H9 (cell line): ENCODE measurements at regions not wholly inside any gene's neighbourhood (a gene's known extent, or its start where the extent isn't known, plus 50 kb on each side); places are given as distances from the start of the nearest gene placed in this dataset.

ENCODE experiments used
- DNase-seq: peaks from one replicate; pipeline ENCODE4 v3.0.0-alpha.2; 2017
- H2AFZ ChIP-seq: one replicate; pipeline ENCODE4 v1.6.1; 2013; ENCODE audit warnings: mild to moderate bottlenecking, low read length, control low read depth, moderate library complexity
- H2AK5ac ChIP-seq: 2 replicates; pipeline ENCODE4 v1.6.1; 2013; ENCODE audit warnings: low read length, control low read depth, mixed read lengths; ENCODE audit not compliant: insufficient read length
- H2BK120ac ChIP-seq: one replicate; pipeline ENCODE4 v1.6.1; 2013; ENCODE audit warnings: low read depth, mild to moderate bottlenecking, low read length, control low read depth, inconsistent platforms; ENCODE audit not compliant: poor library complexity, severe bottlenecking
- H2BK12ac ChIP-seq: 2 replicates; pipeline ENCODE4 v1.6.1; 2013; ENCODE audit warnings: low read length, control low read depth, mixed read lengths, low read depth; ENCODE audit not compliant: insufficient read length
- H2BK15ac ChIP-seq: 2 replicates; pipeline ENCODE4 v1.6.1; 2013; ENCODE audit warnings: low read depth, low read length, control low read depth
- H2BK20ac ChIP-seq: one replicate; pipeline ENCODE4 v1.6.1; 2013; ENCODE audit warnings: low read depth, mild to moderate bottlenecking, low read length, control low read depth, inconsistent platforms; ENCODE audit not compliant: poor library complexity, severe bottlenecking
- H2BK5ac ChIP-seq: 2 replicates; pipeline ENCODE4 v1.6.1; 2013; ENCODE audit warnings: low read length, control low read depth, mixed read lengths; ENCODE audit not compliant: insufficient read length
- H3K14ac ChIP-seq: 2 replicates; pipeline ENCODE4 v1.6.1; 2013; ENCODE audit warnings: low read length, control low read depth; ENCODE audit not compliant: insufficient read depth
- H3K18ac ChIP-seq: 2 replicates; pipeline ENCODE4 v1.6.1; 2013; ENCODE audit warnings: low read depth, mild to moderate bottlenecking, mixed read lengths, low read length, control low read depth; ENCODE audit not compliant: insufficient read length
- H3K23ac ChIP-seq: 2 replicates; pipeline ENCODE4 v1.6.1; 2013; ENCODE audit warnings: low read length, control low read depth, mixed read lengths, low read depth; ENCODE audit not compliant: insufficient read length
- H3K23me2 ChIP-seq: 2 replicates; pipeline ENCODE4 v1.6.1; 2013; ENCODE audit warnings: low read depth, mild to moderate bottlenecking, mixed read lengths, low read length, control low read depth; ENCODE audit not compliant: insufficient read length, poor library complexity, severe bottlenecking
- H3K27ac ChIP-seq: 2 replicates; pipeline ENCODE4 v1.5.1; 2013; ENCODE audit warnings: low read length, control low read depth, mixed read lengths, low read depth; ENCODE audit not compliant: insufficient read length
- H3K27me3 ChIP-seq: 2 replicates; pipeline ENCODE4 v1.6.1; 2013; ENCODE audit warnings: low read length, control low read depth, inconsistent platforms; ENCODE audit not compliant: insufficient read depth
- H3K4ac ChIP-seq: 2 replicates; pipeline ENCODE4 v1.6.1; 2013; ENCODE audit warnings: low read depth, mild to moderate bottlenecking, control low read depth, inconsistent platforms, low read length, moderate library complexity
- H3K4me1 ChIP-seq: 2 replicates; pipeline ENCODE4 v1.6.1; 2013; ENCODE audit warnings: low read length, control low read depth, inconsistent platforms; ENCODE audit not compliant: insufficient read depth
- H3K4me2 ChIP-seq: 2 replicates; pipeline ENCODE4 v1.6.1; 2013; ENCODE audit warnings: low read length, control low read depth, mixed read lengths; ENCODE audit not compliant: insufficient read length, insufficient read depth
- H3K56ac ChIP-seq: 2 replicates; pipeline ENCODE4 v1.6.1; 2013; ENCODE audit warnings: low read depth, mild to moderate bottlenecking, mixed read lengths, low read length, control low read depth; ENCODE audit not compliant: insufficient read length
- H3K79me1 ChIP-seq: 2 replicates; pipeline ENCODE4 v1.6.1; 2013; ENCODE audit warnings: low read depth, mild to moderate bottlenecking, moderate library complexity, low read length, control low read depth, inconsistent platforms; ENCODE audit not compliant: insufficient read depth, poor library complexity, severe bottlenecking
- H3K79me2 ChIP-seq: 2 replicates; pipeline ENCODE4 v1.6.1; 2013; ENCODE audit warnings: low read length, control low read depth, inconsistent platforms; ENCODE audit not compliant: insufficient read depth
- H3K9ac ChIP-seq: 2 replicates; pipeline ENCODE4 v1.6.1; 2013; ENCODE audit warnings: low read length, control low read depth, mixed read lengths; ENCODE audit not compliant: insufficient read length; ENCODE audit errors: extremely low read depth
- H3K9me3 ChIP-seq: one replicate; pipeline ENCODE4 v1.6.1; 2013; ENCODE audit warnings: low read depth, low read length, inconsistent platforms; ENCODE audit not compliant: control insufficient read depth
- H3T11ph ChIP-seq: one replicate; pipeline ENCODE4 v1.6.1; 2013; ENCODE audit warnings: mild to moderate bottlenecking, low read length, control low read depth, inconsistent platforms
- H4K20me1 ChIP-seq: one replicate; pipeline ENCODE4 v1.6.1; 2013; ENCODE audit not compliant: control insufficient read depth, insufficient read length, insufficient read depth
- H4K5ac ChIP-seq: 2 replicates; pipeline ENCODE4 v1.6.1; 2013; ENCODE audit warnings: low read depth, mild to moderate bottlenecking, mixed read lengths, low read length, control low read depth; ENCODE audit not compliant: insufficient read length
- H4K8ac ChIP-seq: replicated peaks from 2 replicates; pipeline ENCODE4 v1.6.1; 2013; ENCODE audit warnings: low read length, control low read depth, mixed read lengths, low read depth; ENCODE audit not compliant: insufficient read length
- H4K91ac ChIP-seq: 2 replicates; pipeline ENCODE4 v1.6.1; 2013; ENCODE audit warnings: low read depth, mild to moderate bottlenecking, moderate library complexity, mixed read lengths, low read length, control low read depth; ENCODE audit not compliant: insufficient read length
- H3K27ac Mint-ChIP-seq, 3 experiments: 2 replicates in 2 of 3; 3 replicates in 1 of 3; pipeline ENCODE4 v1.8.0; 2020 to 2021; ENCODE audit warnings: mixed read lengths in 3 of 3, mild to moderate bottlenecking in 1 of 3, moderate library complexity in 1 of 3
- H3K27me3 Mint-ChIP-seq: 2 replicates; pipeline ENCODE4 v1.8.0; 2021; ENCODE audit warnings: low read depth, mild to moderate bottlenecking, moderate library complexity, mixed read lengths
- H3K36me3 Mint-ChIP-seq, 3 experiments: 2 replicates in 2 of 3; 3 replicates in 1 of 3; pipeline ENCODE4 v1.8.0; 2020 to 2021; ENCODE audit warnings: low read depth in 3 of 3, mixed read lengths in 3 of 3; ENCODE audit not compliant: insufficient read depth in 1 of 3
- H3K4me1 Mint-ChIP-seq, 2 experiments: 2 replicates each; pipeline ENCODE4 v1.8.0; 2020; ENCODE audit warnings: mixed read lengths in 2 of 2
- H3K4me3 Mint-ChIP-seq, 2 experiments: 2 replicates in 1 of 2; 3 replicates in 1 of 2; pipeline ENCODE4 v1.8.0; 2020 to 2021; ENCODE audit warnings: mild to moderate bottlenecking in 2 of 2, mixed read lengths in 2 of 2, moderate library complexity in 1 of 2
- H3K9me3 Mint-ChIP-seq, 2 experiments: 2 replicates in 1 of 2; 3 replicates in 1 of 2; pipeline ENCODE4 v1.8.0; 2020; ENCODE audit warnings: mild to moderate bottlenecking in 2 of 2, mixed read lengths in 2 of 2, moderate library complexity in 1 of 2
- WGBS: extraction: QIAGEN DNeasy Blood & Tissue Kit; methylation state at CpG from one replicate; pipeline ENCODE4 v1.1.7; 2013; ENCODE audit warnings: missing lambda C conversion rate, low lambda C conversion rate, mixed read lengths; ENCODE audit not compliant: insufficient read length; ENCODE audit errors: extremely low coverage; 5-methylcytosine and 5-hydroxymethylcytosine counted together
- TF ChIP-seq, protein P1 (sequence below): fragments of 200-600 bp; sonication (generic); conservative IDR thresholded peaks from 3 replicates; pipeline ENCODE4 v1.8.0; 2021; ENCODE audit warnings: antibody characterized with exemption, mild to moderate bottlenecking

DNA sequence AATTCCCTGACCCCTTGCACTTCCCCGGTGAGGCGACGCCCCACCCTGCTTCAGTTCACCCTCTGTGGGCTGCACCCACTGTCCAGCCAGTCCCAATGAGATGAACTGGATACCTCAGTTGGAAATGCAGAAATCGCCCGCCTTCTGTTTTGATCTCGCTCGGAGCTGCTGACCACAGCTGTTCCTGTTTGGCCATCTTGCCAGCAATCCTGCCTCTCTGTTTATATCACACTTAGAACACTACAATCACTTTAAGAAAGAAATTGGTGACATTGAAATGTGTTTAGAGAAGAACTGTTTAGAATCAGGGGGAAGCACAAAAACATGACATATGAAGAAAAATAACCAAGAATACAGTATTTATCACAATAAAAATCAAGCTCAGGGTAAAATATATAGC is 127.5 kb upstream of the SUCLG2 start:
- no peak for DNase-seq
- Histone ChIP-seq H3K27me3 (no peaks in the 10 kb centered on the region), H2BK5ac (no peak overlapping the region), H4K5ac (no peak overlapping the region), H2BK20ac (no peak overlapping the region), H4K8ac (no peak overlapping the region), H3K9me3 (no peaks in the 10 kb centered on the region), H2BK120ac (no peak overlapping the region), H3T11ph (no peak overlapping the region), H3K14ac (no peak overlapping the region), H2BK15ac (no peak overlapping the region), H3K27ac (no peak overlapping the region), H2BK12ac (no peak overlapping the region), H3K9ac (no peak overlapping the region), H4K20me1 (no peaks in the 10 kb centered on the region), H3K23me2 (no peaks in the 10 kb centered on the region), H4K91ac (no peak overlapping the region), H3K18ac (no peak overlapping the region), H2AK5ac (no peak overlapping the region), H3K23ac (no peak overlapping the region), H2AFZ (no peak overlapping the region), H3K79me1 (no peaks in the 10 kb centered on the region), H3K79me2 (no peaks in the 10 kb centered on the region), H3K56ac (no peak overlapping the region), H3K4ac (no peak overlapping the region), H3K4me2 (no peak overlapping the region), H3K4me1 (no peaks in the 10 kb centered on the region)
- no CpG with 5 or more reads among the region's 7 CpGs for WGBS
- TF ChIP-seq, protein P1, sequence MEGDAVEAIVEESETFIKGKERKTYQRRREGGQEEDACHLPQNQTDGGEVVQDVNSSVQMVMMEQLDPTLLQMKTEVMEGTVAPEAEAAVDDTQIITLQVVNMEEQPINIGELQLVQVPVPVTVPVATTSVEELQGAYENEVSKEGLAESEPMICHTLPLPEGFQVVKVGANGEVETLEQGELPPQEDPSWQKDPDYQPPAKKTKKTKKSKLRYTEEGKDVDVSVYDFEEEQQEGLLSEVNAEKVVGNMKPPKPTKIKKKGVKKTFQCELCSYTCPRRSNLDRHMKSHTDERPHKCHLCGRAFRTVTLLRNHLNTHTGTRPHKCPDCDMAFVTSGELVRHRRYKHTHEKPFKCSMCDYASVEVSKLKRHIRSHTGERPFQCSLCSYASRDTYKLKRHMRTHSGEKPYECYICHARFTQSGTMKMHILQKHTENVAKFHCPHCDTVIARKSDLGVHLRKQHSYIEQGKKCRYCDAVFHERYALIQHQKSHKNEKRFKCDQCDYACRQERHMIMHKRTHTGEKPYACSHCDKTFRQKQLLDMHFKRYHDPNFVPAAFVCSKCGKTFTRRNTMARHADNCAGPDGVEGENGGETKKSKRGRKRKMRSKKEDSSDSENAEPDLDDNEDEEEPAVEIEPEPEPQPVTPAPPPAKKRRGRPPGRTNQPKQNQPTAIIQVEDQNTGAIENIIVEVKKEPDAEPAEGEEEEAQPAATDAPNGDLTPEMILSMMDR, result no peak
- Mint-ChIP-seq H3K4me1 (no peaks in the 10 kb centered on the region), H3K4me3 (no peak overlapping the region), H3K9me3 (peaks cover 21% of the 10 kb centered on the region in 2 experiments), H3K36me3 (peaks cover 5 to 18% (median 5%) of the 10 kb centered on the region in 3 experiments; a peak in 6 of 7 replicates), H3K27me3 (no peaks in the 10 kb centered on the region), H3K27ac (no peak overlapping the region)
